ENCODE measurements at regions not wholly inside any gene's neighbourhood (a gene's known extent, or its start where the extent isn't known, plus 50 kb on each side); places are given as distances from the start of the nearest gene placed in this dataset.
A peak's percentile ranks its signal among the peaks of the same experiment; 100 is the strongest.
"Not testable (repeated sequence)": the region's sequence is repeated elsewhere in the genome, so short reads cannot be mapped to it uniquely, and the experiment has no call there.

DNA sequence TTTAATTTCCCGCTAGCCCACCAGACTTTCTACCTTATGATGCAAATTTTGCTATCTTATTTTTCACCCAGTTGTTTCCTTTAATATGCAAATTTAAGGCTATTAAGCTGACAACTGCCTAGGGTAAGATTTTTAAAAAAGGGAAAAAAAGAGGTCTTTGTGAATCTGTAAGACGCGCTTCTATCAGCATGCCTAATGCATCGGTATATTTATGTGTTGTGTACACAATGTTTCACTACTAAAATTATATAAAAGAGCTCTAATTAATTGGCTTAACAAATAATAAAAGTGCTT, 386.6 kb downstream of the KIF20B start:
- H2AFZ ChIP-seq (ENCODE audit: low read depth, low read length), result no peak overlapping the region
- no peaks in the 10 kb centered on the region for H3K79me2 ChIP-seq (ENCODE audit: insufficient read depth, low read length)
- no peak overlapping the region for H3K27ac ChIP-seq (ENCODE audit: low read depth, low read length)
- H3K27ac Mint-ChIP-seq (ENCODE audit: unreplicated experiment), result no peak overlapping the region
- no peaks in the 10 kb centered on the region for H3K36me3 ChIP-seq (ENCODE audit: insufficient read depth, low read length)
- DNase-seq (ENCODE audit: low read depth) (no peak), FAIRE-seq (no peak)
- peak overlapping the region; percentile 28 for H3K4me2 ChIP-seq (ENCODE audit: low read length)
- no peaks in the 10 kb centered on the region for H3K27me3 ChIP-seq (ENCODE audit: insufficient read depth, low read length)
- H3K36me3 Mint-ChIP-seq (ENCODE audit: low read depth, unreplicated experiment), result peaks cover 4% of the 10 kb centered on the region
- peaks cover 3% of the 10 kb centered on the region for H3K4me1 Mint-ChIP-seq (ENCODE audit: low read depth, unreplicated experiment)
- no peak overlapping the region for H3K4me3 Mint-ChIP-seq (ENCODE audit: unreplicated experiment)
- H3K9me3 ChIP-seq (ENCODE audit: insufficient read depth, low read depth, low read length), result no peaks in the 10 kb centered on the region
- H3K9ac ChIP-seq (ENCODE audit: low read length), result no peak overlapping the region
- peaks cover 3% of the 10 kb centered on the region for H3K27me3 Mint-ChIP-seq (ENCODE audit: low read depth, unreplicated experiment)
- H3K9me3 Mint-ChIP-seq (ENCODE audit: unreplicated experiment), result peaks cover 3% of the 10 kb centered on the region
- TF ChIP-seq EZH2 (IDR thresholded peaks at IDR 0.05; ENCODE audit: insufficient read depth, low read length), result no peak
- TF ChIP-seq, protein P1, sequence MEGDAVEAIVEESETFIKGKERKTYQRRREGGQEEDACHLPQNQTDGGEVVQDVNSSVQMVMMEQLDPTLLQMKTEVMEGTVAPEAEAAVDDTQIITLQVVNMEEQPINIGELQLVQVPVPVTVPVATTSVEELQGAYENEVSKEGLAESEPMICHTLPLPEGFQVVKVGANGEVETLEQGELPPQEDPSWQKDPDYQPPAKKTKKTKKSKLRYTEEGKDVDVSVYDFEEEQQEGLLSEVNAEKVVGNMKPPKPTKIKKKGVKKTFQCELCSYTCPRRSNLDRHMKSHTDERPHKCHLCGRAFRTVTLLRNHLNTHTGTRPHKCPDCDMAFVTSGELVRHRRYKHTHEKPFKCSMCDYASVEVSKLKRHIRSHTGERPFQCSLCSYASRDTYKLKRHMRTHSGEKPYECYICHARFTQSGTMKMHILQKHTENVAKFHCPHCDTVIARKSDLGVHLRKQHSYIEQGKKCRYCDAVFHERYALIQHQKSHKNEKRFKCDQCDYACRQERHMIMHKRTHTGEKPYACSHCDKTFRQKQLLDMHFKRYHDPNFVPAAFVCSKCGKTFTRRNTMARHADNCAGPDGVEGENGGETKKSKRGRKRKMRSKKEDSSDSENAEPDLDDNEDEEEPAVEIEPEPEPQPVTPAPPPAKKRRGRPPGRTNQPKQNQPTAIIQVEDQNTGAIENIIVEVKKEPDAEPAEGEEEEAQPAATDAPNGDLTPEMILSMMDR (IDR thresholded peaks at IDR 0.05; ENCODE audit: insufficient read depth, low read depth, low read length), result no peak
- H4K20me1 ChIP-seq (ENCODE audit: insufficient read depth, low read length), result no peaks in the 10 kb centered on the region
- H3K4me1 ChIP-seq (ENCODE audit: insufficient read depth, low read length), result peaks cover 2% of the 10 kb centered on the region
- H3K4me3 ChIP-seq (ENCODE audit: insufficient read depth, low read depth, low read length), result no peak overlapping the region

DNA sequence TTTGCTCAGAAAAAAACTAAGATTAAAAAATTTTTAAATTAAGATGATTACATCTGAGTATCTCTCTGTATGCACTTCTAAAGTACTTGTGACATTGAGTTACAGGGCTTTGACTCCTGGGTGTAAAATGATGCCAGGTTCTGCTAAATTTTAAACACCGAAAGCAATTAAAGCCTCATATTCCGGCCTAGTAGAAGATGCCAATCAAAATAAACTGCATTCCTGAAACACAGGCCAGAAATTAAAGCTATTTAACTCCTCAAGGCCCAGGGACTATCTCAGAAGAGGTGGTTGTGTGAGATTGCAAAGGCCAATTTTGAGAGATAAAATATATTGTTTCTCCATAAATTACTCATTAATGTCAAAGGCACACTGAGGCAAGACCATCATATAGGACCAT, 388.3 kb downstream of the KIF20B start:
- H3K27me3 ChIP-seq (ENCODE audit: insufficient read depth, low read length), result no peaks in the 10 kb centered on the region
- DNase-seq (ENCODE audit: low read depth) (no peak), FAIRE-seq (no peak)
- no peak overlapping the region for H3K4me2 ChIP-seq (ENCODE audit: low read length)
- TF ChIP-seq EZH2 (IDR thresholded peaks at IDR 0.05; ENCODE audit: insufficient read depth, low read length), result no peak
- TF ChIP-seq, protein P1 (IDR thresholded peaks at IDR 0.05; ENCODE audit: insufficient read depth, low read depth, low read length), result no peak
- H2AFZ ChIP-seq (ENCODE audit: low read depth, low read length), result no peak overlapping the region
- no peak overlapping the region for H3K4me3 ChIP-seq (ENCODE audit: insufficient read depth, low read depth, low read length)
- Mint-ChIP-seq H3K9me3 (ENCODE audit: unreplicated experiment) (peaks cover 3% of the 10 kb centered on the region), H3K4me1 (ENCODE audit: low read depth, unreplicated experiment) (peaks cover 3% of the 10 kb centered on the region), H3K4me3 (ENCODE audit: unreplicated experiment) (no peak overlapping the region), H3K36me3 (ENCODE audit: low read depth, unreplicated experiment) (peaks cover 4% of the 10 kb centered on the region), H3K27ac (ENCODE audit: unreplicated experiment) (no peak overlapping the region), H3K27me3 (ENCODE audit: low read depth, unreplicated experiment) (peaks cover 3% of the 10 kb centered on the region)
- no peaks in the 10 kb centered on the region for H4K20me1 ChIP-seq (ENCODE audit: insufficient read depth, low read length)
- no peak overlapping the region for H3K27ac ChIP-seq (ENCODE audit: low read depth, low read length)
- peaks cover 2% of the 10 kb centered on the region for H3K4me1 ChIP-seq (ENCODE audit: insufficient read depth, low read length)
- no peaks in the 10 kb centered on the region for H3K79me2 ChIP-seq (ENCODE audit: insufficient read depth, low read length)
- H3K9me3 ChIP-seq (ENCODE audit: insufficient read depth, low read depth, low read length), result no peaks in the 10 kb centered on the region
- H3K9ac ChIP-seq (ENCODE audit: low read length), result no peak overlapping the region
- no peaks in the 10 kb centered on the region for H3K36me3 ChIP-seq (ENCODE audit: insufficient read depth, low read length)

DNA sequence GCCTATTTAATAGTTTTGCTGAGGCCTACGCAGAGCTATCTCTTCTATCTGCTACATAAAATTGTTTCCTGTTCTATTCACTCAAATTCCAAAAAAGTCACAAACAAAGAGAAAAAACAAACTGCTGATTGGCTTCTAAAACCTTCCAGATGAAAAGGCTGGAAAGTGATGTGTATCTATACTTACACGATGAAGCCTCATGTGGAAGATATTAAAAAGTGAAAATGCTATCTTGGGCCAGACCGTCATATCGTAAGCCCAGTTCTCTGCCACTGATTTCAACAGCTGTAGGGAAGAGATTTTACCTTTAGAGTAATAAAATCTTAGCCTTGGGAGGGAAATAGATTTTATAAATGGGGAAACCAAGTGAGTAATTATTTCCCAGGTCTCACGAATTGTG, 394.8 kb downstream of the KIF20B start:
- H3K4me1 Mint-ChIP-seq (ENCODE audit: low read depth, unreplicated experiment), result no peaks in the 10 kb centered on the region
- no peak overlapping the region for H3K27ac Mint-ChIP-seq (ENCODE audit: unreplicated experiment)
- no peaks in the 10 kb centered on the region for H3K27me3 ChIP-seq (ENCODE audit: insufficient read depth, low read length)
- no peaks in the 10 kb centered on the region for H3K79me2 ChIP-seq (ENCODE audit: insufficient read depth, low read length)
- no peak overlapping the region for H3K4me3 Mint-ChIP-seq (ENCODE audit: unreplicated experiment)
- H3K4me1 ChIP-seq (ENCODE audit: insufficient read depth, low read length), result no peaks in the 10 kb centered on the region
- no peaks in the 10 kb centered on the region for H3K36me3 Mint-ChIP-seq (ENCODE audit: low read depth, unreplicated experiment)
- TF ChIP-seq, protein P1 (IDR thresholded peaks at IDR 0.05; ENCODE audit: insufficient read depth, low read depth, low read length), result no peak
- no peak for TF ChIP-seq EZH2 (IDR thresholded peaks at IDR 0.05; ENCODE audit: insufficient read depth, low read length)
- FAIRE-seq, result no peak
- H3K4me2 ChIP-seq (ENCODE audit: low read length), result no peak overlapping the region
- H3K36me3 ChIP-seq (ENCODE audit: insufficient read depth, low read length), result no peaks in the 10 kb centered on the region
- no peaks in the 10 kb centered on the region for H3K27me3 Mint-ChIP-seq (ENCODE audit: low read depth, unreplicated experiment)
- no peaks in the 10 kb centered on the region for H3K9me3 ChIP-seq (ENCODE audit: insufficient read depth, low read depth, low read length)
- H2AFZ ChIP-seq (ENCODE audit: low read depth, low read length), result no peak overlapping the region
- no peak for DNase-seq (ENCODE audit: low read depth)
- H3K9ac ChIP-seq (ENCODE audit: low read length), result no peak overlapping the region
- no peaks in the 10 kb centered on the region for H4K20me1 ChIP-seq (ENCODE audit: insufficient read depth, low read length)
- H3K27ac ChIP-seq (ENCODE audit: low read depth, low read length), result no peak overlapping the region
- no peak overlapping the region for H3K4me3 ChIP-seq (ENCODE audit: insufficient read depth, low read depth, low read length)
- H3K9me3 Mint-ChIP-seq (ENCODE audit: unreplicated experiment), result no peaks in the 10 kb centered on the region

DNA sequence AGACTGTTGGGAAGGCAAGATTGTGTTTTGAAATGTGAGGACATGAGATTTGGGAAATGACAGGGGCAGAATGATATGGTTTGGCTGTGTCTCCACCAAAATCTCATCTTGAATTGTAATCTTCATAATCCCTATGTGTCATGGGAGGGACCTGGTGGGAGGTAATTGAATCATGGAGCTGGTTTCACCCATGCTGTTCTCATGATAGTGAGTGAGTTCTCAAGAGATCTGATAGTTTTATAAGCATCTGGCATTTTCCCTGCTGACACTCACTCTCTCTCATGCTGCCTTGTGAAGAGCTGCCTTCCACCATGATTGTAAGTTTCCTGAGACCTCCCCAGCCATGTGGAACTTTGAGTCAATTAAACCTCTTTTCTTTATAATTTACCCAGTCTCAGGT, 406.2 kb downstream of the KIF20B start:
- not testable (repeated sequence) for H3K9me3 Mint-ChIP-seq (ENCODE audit: unreplicated experiment); H3K27ac ChIP-seq (ENCODE audit: low read depth, low read length); H3K27me3 ChIP-seq (ENCODE audit: insufficient read depth, low read length); H3K36me3 Mint-ChIP-seq (ENCODE audit: low read depth, unreplicated experiment); H3K9ac ChIP-seq (ENCODE audit: low read length); H3K27ac Mint-ChIP-seq (ENCODE audit: unreplicated experiment); H4K20me1 ChIP-seq (ENCODE audit: insufficient read depth, low read length); H3K4me1 ChIP-seq (ENCODE audit: insufficient read depth, low read length); H3K36me3 ChIP-seq (ENCODE audit: insufficient read depth, low read length); H3K4me2 ChIP-seq (ENCODE audit: low read length); H3K4me3 ChIP-seq (ENCODE audit: insufficient read depth, low read depth, low read length); H3K4me3 Mint-ChIP-seq (ENCODE audit: unreplicated experiment); H3K9me3 ChIP-seq (ENCODE audit: insufficient read depth, low read depth, low read length); H2AFZ ChIP-seq (ENCODE audit: low read depth, low read length); H3K27me3 Mint-ChIP-seq (ENCODE audit: low read depth, unreplicated experiment); H3K79me2 ChIP-seq (ENCODE audit: insufficient read depth, low read length); FAIRE-seq; DNase-seq (ENCODE audit: low read depth)
- H3K4me1 Mint-ChIP-seq (ENCODE audit: low read depth, unreplicated experiment), result peaks cover 11% of the 10 kb centered on the region
